Mesendoderm (in vitro differentiated cells): ENCODE measurements at regions not wholly inside any gene's neighbourhood (a gene's known extent, or its start where the extent isn't known, plus 50 kb on each side); places are given as distances from the start of the nearest gene placed in this dataset.
"Not testable (repeated sequence)": the region's sequence is repeated elsewhere in the genome, so short reads cannot be mapped to it uniquely, and the experiment has no call there.

Experiments used
- DNase-seq: peaks from one replicate; pipeline ENCODE4 v3.0.0; 2013
- H2AK5ac ChIP-seq: 2 replicates; pipeline ENCODE4 v1.6.1; 2013; ENCODE audit warnings: low read length, inconsistent platforms
- H2BK120ac ChIP-seq: 2 replicates; pipeline ENCODE4 v1.6.1; 2013; ENCODE audit warnings: low read depth, mild to moderate bottlenecking, low read length, moderate library complexity, mixed read lengths
- H2BK15ac ChIP-seq: replicated peaks from 2 replicates; pipeline ENCODE4 v1.6.1; 2013; ENCODE audit warnings: low read depth, mild to moderate bottlenecking, moderate library complexity
- H2BK5ac ChIP-seq: 2 replicates; pipeline ENCODE4 v1.6.1; 2013; ENCODE audit warnings: low read length, inconsistent platforms
- H3K18ac ChIP-seq: 2 replicates; pipeline ENCODE4 v1.6.1; 2013; ENCODE audit warnings: mild to moderate bottlenecking, low read length, mixed read lengths
- H3K23ac ChIP-seq: one replicate; pipeline ENCODE4 v1.6.1; 2013; ENCODE audit warnings: low read length
- H3K27ac ChIP-seq: 2 replicates; pipeline ENCODE4 v1.5.1; 2013; ENCODE audit warnings: low read depth, mild to moderate bottlenecking, inconsistent platforms, low read length, moderate library complexity
- H3K27me3 ChIP-seq: 2 replicates; pipeline ENCODE4 v1.6.1; 2013; ENCODE audit warnings: low read length, control low read depth, mild to moderate bottlenecking, inconsistent platforms; ENCODE audit not compliant: insufficient read depth, poor library complexity
- H3K36me3 ChIP-seq: 2 replicates; pipeline ENCODE4 v1.6.1; 2013; ENCODE audit warnings: low read length, inconsistent platforms; ENCODE audit not compliant: control insufficient read depth, insufficient read depth
- H3K4ac ChIP-seq: one replicate; pipeline ENCODE4 v1.6.1; 2013; ENCODE audit warnings: low read depth, mild to moderate bottlenecking, low read length, moderate library complexity
- H3K4me1 ChIP-seq: 2 replicates; pipeline ENCODE4 v1.6.1; 2013; ENCODE audit warnings: low read depth, low read length, inconsistent platforms; ENCODE audit not compliant: control insufficient read depth
- H3K4me2 ChIP-seq: 2 replicates; pipeline ENCODE4 v1.6.1; 2013; ENCODE audit warnings: low read length
- H3K4me3 ChIP-seq: 2 replicates; pipeline ENCODE4 v1.5.1; 2013; ENCODE audit warnings: mild to moderate bottlenecking, low read length
- H3K56ac ChIP-seq: one replicate; pipeline ENCODE4 v1.6.1; 2013; ENCODE audit warnings: low read length
- H3K79me1 ChIP-seq: 2 replicates; pipeline ENCODE4 v1.6.1; 2013; ENCODE audit warnings: low read length, inconsistent platforms
- H3K79me2 ChIP-seq: 2 replicates; pipeline ENCODE4 v1.6.1; 2013; ENCODE audit warnings: mild to moderate bottlenecking, low read length; ENCODE audit not compliant: control insufficient read depth, insufficient read depth
- H3K9ac ChIP-seq: 2 replicates; pipeline ENCODE4 v1.6.1; 2013; ENCODE audit warnings: low read length, inconsistent platforms
- H4K5ac ChIP-seq: one replicate; pipeline ENCODE4 v1.6.1; 2013; ENCODE audit warnings: low read length
- H4K8ac ChIP-seq: one replicate; pipeline ENCODE4 v1.6.1; 2013; ENCODE audit warnings: low read depth, mild to moderate bottlenecking, control low read depth, low read length, moderate library complexity
- WGBS: extraction: QIAGEN DNeasy Blood & Tissue Kit; methylation state at CpG from one replicate; pipeline ENCODE4 v1.1.7; 2013; ENCODE audit warnings: low lambda C conversion rate, missing lambda C conversion rate; ENCODE audit not compliant: insufficient coverage; ENCODE audit errors: extremely low coverage; 5-methylcytosine and 5-hydroxymethylcytosine counted together

- H2AK5ac ChIP-seq, H3K4me1 ChIP-seq, H3K79me1 ChIP-seq, H3K27me3 ChIP-seq, H3K9ac ChIP-seq, H3K4me3 ChIP-seq, H3K23ac ChIP-seq, H3K4ac ChIP-seq, DNase-seq, H2BK5ac ChIP-seq, H2BK120ac ChIP-seq, H2BK15ac ChIP-seq, H3K18ac ChIP-seq, H3K4me2 ChIP-seq, H3K56ac ChIP-seq, H3K27ac ChIP-seq, H3K36me3 ChIP-seq, H4K5ac ChIP-seq, H3K79me2 ChIP-seq, H4K8ac ChIP-seq: not testable (repeated sequence)
- no CpG with 5 or more reads among the region's 10 CpGs for WGBS
These were observed 4166.5 kb upstream of the OR11H1 start for GRCh38 chr22:11361496-11361895.

GRCh38 chr22:11369612-11370307 is 4158.2 kb upstream of the OR11H1 start:
- not testable (repeated sequence) for H3K79me2 ChIP-seq, H2BK15ac ChIP-seq, H3K56ac ChIP-seq, H3K27me3 ChIP-seq, H3K4me3 ChIP-seq, H3K4me2 ChIP-seq, H3K4me1 ChIP-seq, H3K18ac ChIP-seq, H2AK5ac ChIP-seq, H3K79me1 ChIP-seq, H3K27ac ChIP-seq, DNase-seq, H3K4ac ChIP-seq, H3K9ac ChIP-seq, H3K36me3 ChIP-seq, H4K8ac ChIP-seq, H4K5ac ChIP-seq, H3K23ac ChIP-seq, H2BK120ac ChIP-seq, H2BK5ac ChIP-seq
- no CpG with 5 or more reads among the region's 2 CpGs for WGBS

GRCh38 chr22:11370311-11370710 is 4157.7 kb upstream of the OR11H1 start:
- H3K4me3 ChIP-seq, H3K27ac ChIP-seq, H2BK15ac ChIP-seq, H3K4me2 ChIP-seq, H3K79me1 ChIP-seq, H3K79me2 ChIP-seq, H3K27me3 ChIP-seq, H3K4ac ChIP-seq, H3K23ac ChIP-seq, H2BK5ac ChIP-seq, H3K9ac ChIP-seq, DNase-seq, H3K18ac ChIP-seq, H2AK5ac ChIP-seq, H4K5ac ChIP-seq, H4K8ac ChIP-seq, H3K56ac ChIP-seq, H3K36me3 ChIP-seq, H2BK120ac ChIP-seq, H3K4me1 ChIP-seq: not testable (repeated sequence)
- WGBS: no CpG with 5 or more reads among the region's 1 CpG
